ENCODE measurements at regions not wholly inside any gene's neighbourhood (a gene's known extent, or its start where the extent isn't known, plus 50 kb on each side); places are given as distances from the start of the nearest gene placed in this dataset.

- Histone ChIP-seq H3K36me3 (no peaks in the 10 kb centered on the region), H3K9me3 (no peaks in the 10 kb centered on the region), H3K27me3 (no peaks in the 10 kb centered on the region), H3K4me1 (ENCODE audit: insufficient read depth) (no peaks in the 10 kb centered on the region), H3K4me3 (no peak overlapping the region), H3K27ac (no peak overlapping the region)
- no peak for DNase-seq
- intact Hi-C loops (cut with DNase I), result no loop called here
- 61 to 80% (median 63%) methylated on average over 2 of the region's 2 CpGs for WGBS, 3 donors
- TF ChIP-seq POLR2A (IDR thresholded peaks at IDR 0.05), result no peak
- no peak for TF ChIP-seq EP300 (IDR thresholded peaks at IDR 0.05)
- no peak for TF ChIP-seq CTCF (IDR thresholded peaks at IDR 0.05)
Measured at GRCh38 chr20:40600441-40601219, 88.4 kb downstream of the MAFB start.

GRCh38 chr20:40599987-40600386 is 89.0 kb downstream of the MAFB start:
- TF ChIP-seq POLR2A (IDR thresholded peaks at IDR 0.05) (no peak), EP300 (IDR thresholded peaks at IDR 0.05) (no peak), CTCF (IDR thresholded peaks at IDR 0.05) (no peak)
- no peaks in the 10 kb centered on the region for H3K27me3 ChIP-seq
- intact Hi-C loops (cut with DNase I), result no loop called here

GRCh38 chr20:40592941-40593340 is 96.1 kb downstream of the MAFB start:
- intact Hi-C loops (cut with DNase I), result no loop called here
- H3K4me1 ChIP-seq (ENCODE audit: insufficient read depth), result no peaks in the 10 kb centered on the region
- H3K9me3 ChIP-seq, result no peaks in the 10 kb centered on the region
- DNase-seq, result no peak
- no peak overlapping the region for H3K4me3 ChIP-seq
- TF ChIP-seq POLR2A (IDR thresholded peaks at IDR 0.05) (no peak), EP300 (IDR thresholded peaks at IDR 0.05) (no peak), CTCF (IDR thresholded peaks at IDR 0.05) (no peak)
- H3K27me3 ChIP-seq, result no peaks in the 10 kb centered on the region
- H3K36me3 ChIP-seq, result no peaks in the 10 kb centered on the region
- 85 to 87% (median 85%) methylated on average over 1 of the region's 1 CpG for WGBS, 3 donors
- H3K27ac ChIP-seq, result no peak overlapping the region

More at GRCh38 chr20:40599987-40600386, 89.0 kb downstream of the MAFB start:
- Histone ChIP-seq H3K36me3 (no peaks in the 10 kb centered on the region), H3K9me3 (no peaks in the 10 kb centered on the region), H3K4me3 (no peak overlapping the region), H3K4me1 (ENCODE audit: insufficient read depth) (no peaks in the 10 kb centered on the region), H3K27ac (no peak overlapping the region)
- WGBS, 3 donors, result 79 to 89% (median 86%) methylated on average over 3 of the region's 3 CpGs
- no peak for DNase-seq

- Histone ChIP-seq H3K27ac (no peak overlapping the region), H3K9me3 (no peaks in the 10 kb centered on the region), H3K27me3 (no peaks in the 10 kb centered on the region), H3K36me3 (no peaks in the 10 kb centered on the region), H3K4me1 (ENCODE audit: insufficient read depth) (no peaks in the 10 kb centered on the region), H3K4me3 (no peak overlapping the region)
- no peak for DNase-seq
- intact Hi-C loops (cut with DNase I), result no loop called here
- 89 to 92% (median 91%) methylated on average over 1 of the region's 1 CpG for WGBS, 3 donors
- TF ChIP-seq POLR2A (IDR thresholded peaks at IDR 0.05), result no peak
- no peak for TF ChIP-seq EP300 (IDR thresholded peaks at IDR 0.05)
- no peak for TF ChIP-seq CTCF (IDR thresholded peaks at IDR 0.05)
Measured at GRCh38 chr20:40591536-40591935, 97.5 kb downstream of the MAFB start.

Data from ovary (tissue), 7 donors.